D721Med (cell line): ENCODE measurements at regions not wholly inside any gene's neighbourhood (a gene's known extent, or its start where the extent isn't known, plus 50 kb on each side); places are given as distances from the start of the nearest gene placed in this dataset.

ENCODE experiments used
- DNase-seq: peaks from one replicate; pipeline ENCODE4 v3.0.0; 2011; ENCODE audit warnings: low spot score; ENCODE audit not compliant: insufficient read length
- FAIRE-seq: peaks from 2 replicates; lab custom pipeline; 2011; peaks lifted over from hg19 to GRCh38; lab: Jason Lieb, UNC
- CTCF ChIP-seq: IDR thresholded peaks from 2 replicates; pipeline ENCODE4 v1.5.1; 2012; ENCODE audit warnings: mild to moderate bottlenecking, control low read depth; ENCODE audit not compliant: insufficient read depth; ENCODE audit errors: missing control alignments

- FAIRE-seq: no peak
- no peak for TF ChIP-seq CTCF
- DNase-seq: no peak
These were observed 519.9 kb downstream of the C12orf50 start for GRCh38 chr12:87509237-87509820.

GRCh38 chr12:87491598-87491997 is 537.6 kb downstream of the C12orf50 start:
- DNase-seq: no peak
- FAIRE-seq: no peak
- TF ChIP-seq CTCF: no peak

GRCh38 chr12:87491089-87491488 is 538.1 kb downstream of the C12orf50 start:
- FAIRE-seq (no peak), DNase-seq (no peak)
- no peak for TF ChIP-seq CTCF

GRCh38 chr12:87469295-87469694 is 559.9 kb downstream of the C12orf50 start:
- no peak for TF ChIP-seq CTCF
- no peak for FAIRE-seq
- DNase-seq: no peak

- DNase-seq: no peak
- TF ChIP-seq CTCF: no peak
- no peak for FAIRE-seq
These were observed 561.3 kb downstream of the C12orf50 start for GRCh38 chr12:87467936-87468335.

GRCh38 chr12:87464565-87464964 is 564.6 kb downstream of the C12orf50 start:
- no peak for DNase-seq
- no peak for FAIRE-seq
- TF ChIP-seq CTCF: no peak

DNA sequence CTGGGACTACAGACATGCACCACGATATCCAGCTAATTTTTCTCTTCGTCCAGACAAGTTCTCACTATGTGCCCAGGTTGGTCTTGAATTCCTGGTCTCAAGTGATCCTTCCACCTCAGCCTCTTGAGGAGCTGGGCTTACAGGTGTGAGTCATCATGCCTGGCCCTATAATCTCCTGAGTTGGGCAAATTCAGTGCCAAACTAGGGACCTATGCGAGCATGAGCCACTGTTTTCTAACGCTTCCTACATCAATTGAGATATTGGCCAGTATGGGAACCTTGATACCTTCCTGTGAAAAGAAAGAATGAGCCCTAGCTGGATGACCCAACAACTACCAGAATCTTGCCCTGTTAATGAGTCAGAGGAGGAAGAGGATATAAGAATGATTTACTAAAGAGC is 585.2 kb downstream of the C12orf50 start:
- DNase-seq (no peak), FAIRE-seq (no peak)
- TF ChIP-seq CTCF: no peak
